ENCODE measurements at regions not wholly inside any gene's neighbourhood (a gene's known extent, or its start where the extent isn't known, plus 50 kb on each side); places are given as distances from the start of the nearest gene placed in this dataset.

GRCh38 chr5:2160811-2161210 is 278.1 kb upstream of the IRX4 start:
- no peaks in the 10 kb centered on the region for H3K36me3 ChIP-seq (ENCODE audit: control insufficient read depth in 1 of 2, insufficient read depth in 2 of 2, low read length in 2 of 2)
- no peaks in the 10 kb centered on the region for H4K20me1 ChIP-seq (ENCODE audit: insufficient read depth)
- no peak for TF ChIP-seq EZH2phosphoT487 (IDR thresholded peaks at IDR 0.05; ENCODE audit: borderline replicate concordance)
- no peak for TF ChIP-seq JUND (IDR thresholded peaks at IDR 0.05)
- TF ChIP-seq RAD21 (IDR thresholded peaks at IDR 0.05; ENCODE audit: low read depth) = no peak
- no peak for TF ChIP-seq SIN3A (IDR thresholded peaks at IDR 0.05; ENCODE audit: low read depth)
- TF ChIP-seq CEBPB (IDR thresholded peaks at IDR 0.05; ENCODE audit: low read depth) = no peak
- no peak for TF ChIP-seq CBX3 (IDR thresholded peaks at IDR 0.05; ENCODE audit: low read depth)
- no peak for TF ChIP-seq CTCF (IDR thresholded peaks at IDR 0.05 in 2 of 3, conservative IDR thresholded peaks at IDR 0.05 in 1 of 3; ENCODE audit: borderline replicate concordance in 1 of 3, insufficient read depth in 1 of 3, low read depth in 2 of 3, low read length in 2 of 3)
- TF ChIP-seq TCF7L2 (IDR thresholded peaks at IDR 0.05; ENCODE audit: borderline replicate concordance, extremely low read depth, insufficient read depth, insufficient read length) = no peak
- TF ChIP-seq POLR2A (IDR thresholded peaks at IDR 0.05; ENCODE audit: borderline replicate concordance, extremely low read depth, insufficient read depth, insufficient read length) = no peak
- TF ChIP-seq EZH2 (IDR thresholded peaks at IDR 0.05) = no peak
- TF ChIP-seq MAX (IDR thresholded peaks at IDR 0.05) = no peak
- no peak for TF ChIP-seq ATF3 (IDR thresholded peaks at IDR 0.05)
- no peak for TF ChIP-seq POLR2AphosphoS5 (IDR thresholded peaks at IDR 0.05; ENCODE audit: low read depth, low read length)
- no peak for TF ChIP-seq YY1 (IDR thresholded peaks at IDR 0.05; ENCODE audit: extremely low read depth, insufficient replicate concordance, low read depth, low read length)
- no peak for TF ChIP-seq ELF1 (IDR thresholded peaks at IDR 0.05; ENCODE audit: borderline replicate concordance, low read depth)
- TF ChIP-seq REST (IDR thresholded peaks at IDR 0.05; ENCODE audit: low read depth) = no peak
- no peak for TF ChIP-seq SRF (IDR thresholded peaks at IDR 0.05; ENCODE audit: low read depth)
- TF ChIP-seq ZBTB33 (IDR thresholded peaks at IDR 0.05; ENCODE audit: extremely low read depth, insufficient replicate concordance, low read length) = no peak
- no peak for TF ChIP-seq FOSL1 (IDR thresholded peaks at IDR 0.05; ENCODE audit: low read depth)
- peaks cover 0 to 5% of the 10 kb centered on the region in 2 experiments; a peak in 1 of 4 replicates for H3K4me1 ChIP-seq (ENCODE audit: control insufficient read depth in 1 of 2, insufficient read depth in 2 of 2, low read length in 2 of 2)
- H3K4me2 ChIP-seq (ENCODE audit: low read length) = no peak overlapping the region
- ChIA-PET POLR2A (no interaction called here), RAD21 (ENCODE audit: low non-redundant PET in 1 of 2, low total read pairs in 2 of 2, uncharacterized antibody in 2 of 2, unreplicated experiment in 2 of 2) (no interaction called here), CTCF (no interaction called here)
- no peaks in the 10 kb centered on the region for H3K9me2 ChIP-seq (ENCODE audit: insufficient read depth)
- peaks cover 16% of the 10 kb centered on the region; the same call in 1 of the 2 replicates for H3K27me3 ChIP-seq (ENCODE audit: insufficient read depth, low read length)
- no peak overlapping the region for H3K4me3 ChIP-seq (replicated peaks in 1 of 2; ENCODE audit: low read depth in 1 of 2, low read length in 2 of 2)
- no peak overlapping the region for H3K27ac ChIP-seq (ENCODE audit: low read depth, low read length)
- no peaks in the 10 kb centered on the region for H3K9me3 ChIP-seq (ENCODE audit: control insufficient read depth in 1 of 2, insufficient read depth in 1 of 2, low read depth in 1 of 2, low read length in 2 of 2)
- H3K79me2 ChIP-seq (ENCODE audit: insufficient read depth, low read length) = no peaks in the 10 kb centered on the region
- DNase-seq (ENCODE audit: low read depth, low spot score) (no peak), ATAC-seq (no peak)
- no TSS peak for BruUV-seq (replicated peaks)
- H3K9ac ChIP-seq (ENCODE audit: low read length) = no peak overlapping the region
- H2AFZ ChIP-seq (ENCODE audit: low read depth, low read length, poor library complexity, severe bottlenecking) = no peak overlapping the region
- intact Hi-C loops (cut with micrococcal nuclease) = no loop called here

Measured in HCT116 (cell line).